PFSK-1 (cell line): ENCODE measurements at regions not wholly inside any gene's neighbourhood (a gene's known extent, or its start where the extent isn't known, plus 50 kb on each side); places are given as distances from the start of the nearest gene placed in this dataset.
A peak's percentile ranks its signal among the peaks of the same experiment; 100 is the strongest.

ENCODE experiments used
- FOXP2 ChIP-seq: optimal IDR thresholded peaks from 2 replicates; pipeline ENCODE3; 2011; ENCODE audit warnings: borderline replicate concordance, control low read depth, inconsistent platforms; ENCODE audit not compliant: insufficient read depth; ENCODE audit errors: extremely low read length, extremely low read depth
- POLR2AphosphoS5 ChIP-seq: IDR thresholded peaks from 2 replicates; pipeline ENCODE4 v1.6.1; 2012; ENCODE audit warnings: low read depth, mild to moderate bottlenecking, control low read depth, low read length, moderate library complexity
- SIN3A ChIP-seq: IDR thresholded peaks from 2 replicates; pipeline ENCODE4 v1.6.1; 2012; ENCODE audit warnings: mild to moderate bottlenecking, low read length, moderate library complexity, borderline replicate concordance; ENCODE audit not compliant: insufficient read depth
- TAF1 ChIP-seq: IDR thresholded peaks from 2 replicates; pipeline ENCODE4 v1.6.1; 2012; ENCODE audit warnings: low read length, control low read depth, borderline replicate concordance; ENCODE audit not compliant: insufficient read depth
- TF ChIP-seq, protein P1 (sequence below), 2 experiments: IDR thresholded peaks; 2 replicates each; pipeline versions ENCODE4 v1.6.1 to v1.8.0; 2011 to 2012; ENCODE audit warnings: low read depth in 2 of 2, low read length in 2 of 2, control low read depth in 1 of 2, inconsistent platforms in 1 of 2, mild to moderate bottlenecking in 1 of 2, moderate library complexity in 1 of 2; ENCODE audit not compliant: insufficient read depth in 1 of 2

DNA sequence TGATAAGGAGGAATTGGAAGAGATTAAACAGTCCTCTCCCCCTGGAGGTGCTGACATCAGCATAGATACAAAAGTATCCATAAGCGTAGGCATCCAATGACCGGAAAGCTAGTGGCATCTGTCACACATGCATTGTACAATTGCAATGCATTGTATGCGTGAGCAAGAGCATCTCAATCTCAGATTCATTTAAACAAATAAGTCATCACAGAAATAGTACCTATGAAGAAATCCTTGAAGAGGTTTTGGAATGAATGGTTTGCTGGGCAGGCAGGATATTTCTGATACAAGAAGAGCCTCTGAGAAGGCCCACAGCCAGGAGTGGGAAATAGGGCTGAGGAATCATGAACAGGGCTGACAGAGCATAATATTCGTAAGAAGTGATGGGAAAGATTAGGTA lies 88.9 kb upstream of the ABCD3 start:
- no peak for TF ChIP-seq SIN3A
- TF ChIP-seq FOXP2 = no peak
- no peak for TF ChIP-seq TAF1
- no peak for TF ChIP-seq POLR2AphosphoS5
- TF ChIP-seq, protein P1, sequence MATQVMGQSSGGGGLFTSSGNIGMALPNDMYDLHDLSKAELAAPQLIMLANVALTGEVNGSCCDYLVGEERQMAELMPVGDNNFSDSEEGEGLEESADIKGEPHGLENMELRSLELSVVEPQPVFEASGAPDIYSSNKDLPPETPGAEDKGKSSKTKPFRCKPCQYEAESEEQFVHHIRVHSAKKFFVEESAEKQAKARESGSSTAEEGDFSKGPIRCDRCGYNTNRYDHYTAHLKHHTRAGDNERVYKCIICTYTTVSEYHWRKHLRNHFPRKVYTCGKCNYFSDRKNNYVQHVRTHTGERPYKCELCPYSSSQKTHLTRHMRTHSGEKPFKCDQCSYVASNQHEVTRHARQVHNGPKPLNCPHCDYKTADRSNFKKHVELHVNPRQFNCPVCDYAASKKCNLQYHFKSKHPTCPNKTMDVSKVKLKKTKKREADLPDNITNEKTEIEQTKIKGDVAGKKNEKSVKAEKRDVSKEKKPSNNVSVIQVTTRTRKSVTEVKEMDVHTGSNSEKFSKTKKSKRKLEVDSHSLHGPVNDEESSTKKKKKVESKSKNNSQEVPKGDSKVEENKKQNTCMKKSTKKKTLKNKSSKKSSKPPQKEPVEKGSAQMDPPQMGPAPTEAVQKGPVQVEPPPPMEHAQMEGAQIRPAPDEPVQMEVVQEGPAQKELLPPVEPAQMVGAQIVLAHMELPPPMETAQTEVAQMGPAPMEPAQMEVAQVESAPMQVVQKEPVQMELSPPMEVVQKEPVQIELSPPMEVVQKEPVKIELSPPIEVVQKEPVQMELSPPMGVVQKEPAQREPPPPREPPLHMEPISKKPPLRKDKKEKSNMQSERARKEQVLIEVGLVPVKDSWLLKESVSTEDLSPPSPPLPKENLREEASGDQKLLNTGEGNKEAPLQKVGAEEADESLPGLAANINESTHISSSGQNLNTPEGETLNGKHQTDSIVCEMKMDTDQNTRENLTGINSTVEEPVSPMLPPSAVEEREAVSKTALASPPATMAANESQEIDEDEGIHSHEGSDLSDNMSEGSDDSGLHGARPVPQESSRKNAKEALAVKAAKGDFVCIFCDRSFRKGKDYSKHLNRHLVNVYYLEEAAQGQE (IDR thresholded peaks at IDR 0.05; ENCODE audit: insufficient read depth in 1 of 2, low read depth in 2 of 2, low read length in 2 of 2) = no peak

DNA sequence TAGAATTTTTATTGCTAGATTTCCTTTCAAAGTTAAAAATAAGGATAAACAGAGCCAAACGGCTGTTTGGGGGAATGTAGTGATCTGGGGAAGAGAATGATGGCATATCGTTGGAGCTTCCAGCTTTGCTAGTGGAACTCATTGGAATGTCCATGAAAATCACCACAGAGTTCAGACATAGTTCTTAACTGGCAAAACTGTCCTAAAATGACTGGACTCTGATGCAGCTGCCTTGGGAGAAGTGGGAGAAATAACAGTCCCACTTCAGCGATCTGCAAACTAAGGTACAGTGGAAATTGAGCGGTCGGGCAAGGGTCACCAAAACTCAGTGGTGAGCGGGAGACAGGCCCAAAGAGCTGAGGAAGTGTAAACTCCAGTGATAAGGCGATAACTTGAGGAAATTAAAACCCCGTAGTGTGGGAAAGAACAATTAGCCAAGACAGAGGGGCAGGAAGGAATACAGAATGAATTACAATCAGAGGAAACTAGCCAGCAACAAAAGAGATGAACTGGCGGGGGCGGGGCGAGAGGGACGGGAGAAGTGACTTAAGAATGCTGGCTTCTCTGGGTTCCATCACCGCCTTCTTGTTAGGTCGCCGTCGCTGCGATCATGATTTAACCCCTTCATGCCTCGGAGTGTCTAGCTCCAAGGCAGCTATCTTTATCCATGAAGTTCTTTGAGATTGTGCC lies 89.8 kb upstream of the ARHGAP29 start:
- no peak for TF ChIP-seq POLR2AphosphoS5
- TF ChIP-seq TAF1 = no peak
- TF ChIP-seq, protein P1 (IDR thresholded peaks at IDR 0.05; ENCODE audit: insufficient read depth in 1 of 2, low read depth in 2 of 2, low read length in 2 of 2) = peak in 1 of 2 experiments; percentile 71; a peak in 2 of 4 replicates
- TF ChIP-seq SIN3A = peak; percentile 61; the same call in 1 of the 2 replicates
- TF ChIP-seq FOXP2 = no peak

DNA sequence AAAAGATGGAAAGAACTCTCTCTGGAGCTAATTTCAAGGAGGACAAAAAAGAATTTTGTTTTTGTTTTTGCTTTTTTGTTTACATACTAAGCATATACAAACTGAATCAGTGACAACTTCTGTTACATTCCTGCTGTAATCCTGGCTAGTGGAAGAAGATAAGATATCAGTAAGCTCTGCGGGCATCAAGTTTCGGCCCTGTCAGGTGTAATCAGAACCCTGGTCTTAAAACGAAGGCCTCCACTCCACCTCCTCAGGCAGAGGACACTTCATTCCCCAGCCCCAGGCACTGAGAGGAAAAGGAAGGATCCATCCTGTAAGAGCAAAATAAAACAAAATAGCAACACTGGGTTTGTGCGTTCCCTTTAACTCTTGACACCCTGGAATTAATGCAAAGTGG lies 88.9 kb upstream of the ARHGAP29 start:
- TF ChIP-seq, protein P1 (IDR thresholded peaks at IDR 0.05; ENCODE audit: insufficient read depth in 1 of 2, low read depth in 2 of 2, low read length in 2 of 2) = no peak
- no peak for TF ChIP-seq TAF1
- no peak for TF ChIP-seq SIN3A
- TF ChIP-seq POLR2AphosphoS5 = no peak
- no peak for TF ChIP-seq FOXP2

DNA sequence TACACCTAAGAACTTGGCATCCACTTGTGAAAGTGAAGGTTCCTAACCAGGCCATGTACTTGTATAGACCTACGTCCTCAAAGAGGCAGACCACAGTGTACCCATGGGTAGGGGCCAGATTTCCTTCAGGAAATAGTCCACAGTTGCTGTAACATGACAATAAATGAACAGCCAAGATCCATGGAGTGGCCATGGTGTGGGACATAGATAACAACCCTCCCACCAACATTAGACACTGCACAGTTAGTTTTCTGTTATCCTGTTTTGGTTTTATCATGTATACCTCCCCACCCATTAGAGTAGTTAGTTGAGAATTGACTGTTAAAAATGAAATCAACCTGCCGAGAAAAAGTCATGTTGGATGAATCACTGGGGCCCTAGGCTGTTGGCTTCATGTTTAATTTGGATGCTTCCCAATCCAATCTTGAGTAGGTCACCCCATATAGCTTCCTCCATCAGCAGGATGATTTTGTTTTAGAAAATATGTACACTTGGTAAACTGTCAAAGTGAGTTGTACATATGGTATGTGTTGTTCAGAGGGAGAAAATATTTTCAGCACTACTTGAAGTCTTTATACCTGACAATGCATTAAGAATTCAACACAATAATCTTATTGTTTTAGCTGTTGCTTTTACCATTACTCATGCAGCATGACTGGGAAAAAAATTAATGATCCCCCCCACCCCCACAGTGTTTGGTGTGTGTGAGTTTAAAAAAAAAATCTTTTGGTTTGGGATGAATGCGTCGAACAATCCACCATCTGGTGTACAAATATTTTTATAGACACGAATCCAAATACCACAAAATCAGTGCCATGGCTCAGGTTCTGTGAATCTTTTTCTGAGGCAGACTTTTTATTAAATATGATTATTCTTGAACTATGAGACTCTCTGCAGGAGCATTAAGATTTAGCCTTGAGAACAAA lies 88.3 kb upstream of the ARHGAP29 start:
- TF ChIP-seq TAF1 (no peak), POLR2AphosphoS5 (no peak), SIN3A (peak; percentile 59; the same call in 1 of the 2 replicates)
- TF ChIP-seq, protein P1 (IDR thresholded peaks at IDR 0.05; ENCODE audit: insufficient read depth in 1 of 2, low read depth in 2 of 2, low read length in 2 of 2) = no peak
